ENCODE measurements at regions not wholly inside any gene's neighbourhood (a gene's known extent, or its start where the extent isn't known, plus 50 kb on each side); places are given as distances from the start of the nearest gene placed in this dataset.

- TF ChIP-seq EZH2 (IDR thresholded peaks at IDR 0.05; ENCODE audit: low read depth, low read length, severe bottlenecking) (no peak), YY1 (IDR thresholded peaks at IDR 0.05; ENCODE audit: low read depth, low read length) (no peak), CHD1 (IDR thresholded peaks at IDR 0.05; ENCODE audit: low read depth, low read length) (no peak), SP1 (IDR thresholded peaks at IDR 0.05; ENCODE audit: low read depth, low read length) (no peak)
- TF ChIP-seq, protein P1, sequence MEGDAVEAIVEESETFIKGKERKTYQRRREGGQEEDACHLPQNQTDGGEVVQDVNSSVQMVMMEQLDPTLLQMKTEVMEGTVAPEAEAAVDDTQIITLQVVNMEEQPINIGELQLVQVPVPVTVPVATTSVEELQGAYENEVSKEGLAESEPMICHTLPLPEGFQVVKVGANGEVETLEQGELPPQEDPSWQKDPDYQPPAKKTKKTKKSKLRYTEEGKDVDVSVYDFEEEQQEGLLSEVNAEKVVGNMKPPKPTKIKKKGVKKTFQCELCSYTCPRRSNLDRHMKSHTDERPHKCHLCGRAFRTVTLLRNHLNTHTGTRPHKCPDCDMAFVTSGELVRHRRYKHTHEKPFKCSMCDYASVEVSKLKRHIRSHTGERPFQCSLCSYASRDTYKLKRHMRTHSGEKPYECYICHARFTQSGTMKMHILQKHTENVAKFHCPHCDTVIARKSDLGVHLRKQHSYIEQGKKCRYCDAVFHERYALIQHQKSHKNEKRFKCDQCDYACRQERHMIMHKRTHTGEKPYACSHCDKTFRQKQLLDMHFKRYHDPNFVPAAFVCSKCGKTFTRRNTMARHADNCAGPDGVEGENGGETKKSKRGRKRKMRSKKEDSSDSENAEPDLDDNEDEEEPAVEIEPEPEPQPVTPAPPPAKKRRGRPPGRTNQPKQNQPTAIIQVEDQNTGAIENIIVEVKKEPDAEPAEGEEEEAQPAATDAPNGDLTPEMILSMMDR (IDR thresholded peaks at IDR 0.05; ENCODE audit: control extremely low read depth in 1 of 3, insufficient read depth in 1 of 3, low read depth in 1 of 3, low read length in 3 of 3), result no peak
These were observed 86.4 kb downstream of the SMIM20 start for GRCh38 chr4:26000274-26000950.

Data from H1 (cell line).